22Rv1 (cell line): ENCODE measurements at regions not wholly inside any gene's neighbourhood (a gene's known extent, or its start where the extent isn't known, plus 50 kb on each side); places are given as distances from the start of the nearest gene placed in this dataset.

ENCODE experiments used
- H3K27ac ChIP-seq: fragments of 450-650 bp; 2 replicates; pipeline ENCODE4 v1.5.1; 2017
- ZFX ChIP-seq: fragments of 450-650 bp; IDR thresholded peaks from 2 replicates; pipeline ENCODE4 v1.6.1; 2017; ENCODE audit warnings: antibody characterized with exemption, borderline replicate concordance
- TF ChIP-seq, protein P1 (sequence below): fragments of 450-650 bp; IDR thresholded peaks from 2 replicates; pipeline ENCODE4 v1.5.1; 2017; ENCODE audit warnings: mild to moderate bottlenecking

DNA sequence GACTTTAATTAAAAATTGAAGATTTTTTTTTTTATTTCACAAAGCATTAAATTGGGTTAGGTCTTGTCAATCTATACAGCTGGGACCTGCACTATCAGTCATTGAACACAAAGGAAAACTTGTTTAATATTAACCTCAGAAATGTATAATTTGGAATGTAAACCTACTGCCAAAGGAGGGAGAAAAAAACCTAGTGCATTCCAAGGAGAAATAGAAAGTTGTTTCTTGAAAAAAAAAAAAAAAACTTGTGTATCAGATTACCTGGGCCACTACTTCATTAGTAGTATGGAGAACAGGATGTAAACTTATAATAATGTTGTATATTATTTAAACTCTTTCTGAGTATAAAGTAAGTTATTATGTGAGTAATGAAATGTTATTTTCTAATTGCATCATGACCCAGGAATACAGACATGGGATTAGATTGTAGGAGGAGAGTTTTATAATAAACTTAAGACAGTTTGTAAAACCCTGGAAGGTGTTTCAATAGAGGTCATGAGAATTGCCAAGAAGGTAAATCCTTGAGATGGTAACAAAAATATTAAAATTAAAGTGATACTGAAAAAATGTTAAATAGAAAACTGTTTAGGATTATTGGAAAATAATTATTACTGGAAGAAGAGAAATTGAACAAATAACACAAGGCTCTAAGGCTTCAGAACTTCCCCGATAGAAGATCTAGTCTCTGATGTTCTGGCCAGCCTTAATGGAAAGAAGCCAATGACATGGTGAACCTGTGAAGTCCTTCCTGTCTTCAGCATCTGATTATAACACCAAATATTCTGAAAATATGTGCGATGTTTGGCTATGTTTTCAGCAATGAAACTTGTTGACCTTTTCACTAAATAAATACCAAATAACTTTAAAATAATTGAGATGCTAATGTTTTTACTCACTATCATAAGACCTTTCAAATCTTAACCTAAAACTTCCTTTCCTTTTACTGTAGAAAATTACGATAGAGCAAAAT lies 412.8 kb upstream of the LYPLAL1 start:
- H3K27ac ChIP-seq, result no peak overlapping the region
- no peak for TF ChIP-seq ZFX
- TF ChIP-seq, protein P1, sequence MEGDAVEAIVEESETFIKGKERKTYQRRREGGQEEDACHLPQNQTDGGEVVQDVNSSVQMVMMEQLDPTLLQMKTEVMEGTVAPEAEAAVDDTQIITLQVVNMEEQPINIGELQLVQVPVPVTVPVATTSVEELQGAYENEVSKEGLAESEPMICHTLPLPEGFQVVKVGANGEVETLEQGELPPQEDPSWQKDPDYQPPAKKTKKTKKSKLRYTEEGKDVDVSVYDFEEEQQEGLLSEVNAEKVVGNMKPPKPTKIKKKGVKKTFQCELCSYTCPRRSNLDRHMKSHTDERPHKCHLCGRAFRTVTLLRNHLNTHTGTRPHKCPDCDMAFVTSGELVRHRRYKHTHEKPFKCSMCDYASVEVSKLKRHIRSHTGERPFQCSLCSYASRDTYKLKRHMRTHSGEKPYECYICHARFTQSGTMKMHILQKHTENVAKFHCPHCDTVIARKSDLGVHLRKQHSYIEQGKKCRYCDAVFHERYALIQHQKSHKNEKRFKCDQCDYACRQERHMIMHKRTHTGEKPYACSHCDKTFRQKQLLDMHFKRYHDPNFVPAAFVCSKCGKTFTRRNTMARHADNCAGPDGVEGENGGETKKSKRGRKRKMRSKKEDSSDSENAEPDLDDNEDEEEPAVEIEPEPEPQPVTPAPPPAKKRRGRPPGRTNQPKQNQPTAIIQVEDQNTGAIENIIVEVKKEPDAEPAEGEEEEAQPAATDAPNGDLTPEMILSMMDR, result no peak

DNA sequence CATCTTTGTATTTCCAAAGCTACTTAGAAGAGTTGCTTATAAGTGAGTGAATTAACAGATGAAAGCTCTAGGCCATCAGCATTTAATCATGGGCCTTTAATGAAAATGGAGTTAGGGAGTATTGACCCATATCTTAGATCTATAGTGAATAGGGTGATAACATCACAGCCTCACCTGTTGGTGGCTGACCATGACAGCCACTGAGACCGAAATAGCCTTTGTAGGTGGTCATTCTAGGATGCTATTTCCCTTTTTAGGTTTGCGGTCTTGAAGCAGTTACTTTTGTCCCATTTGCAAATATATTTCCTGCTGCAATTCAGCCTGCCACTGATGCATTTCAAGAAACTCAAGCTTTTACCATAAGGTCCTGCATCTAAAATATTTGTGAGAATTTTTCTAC lies 410.1 kb upstream of the LYPLAL1 start:
- H3K27ac ChIP-seq, result no peak overlapping the region
- no peak for TF ChIP-seq ZFX
- TF ChIP-seq, protein P1, result no peak

DNA sequence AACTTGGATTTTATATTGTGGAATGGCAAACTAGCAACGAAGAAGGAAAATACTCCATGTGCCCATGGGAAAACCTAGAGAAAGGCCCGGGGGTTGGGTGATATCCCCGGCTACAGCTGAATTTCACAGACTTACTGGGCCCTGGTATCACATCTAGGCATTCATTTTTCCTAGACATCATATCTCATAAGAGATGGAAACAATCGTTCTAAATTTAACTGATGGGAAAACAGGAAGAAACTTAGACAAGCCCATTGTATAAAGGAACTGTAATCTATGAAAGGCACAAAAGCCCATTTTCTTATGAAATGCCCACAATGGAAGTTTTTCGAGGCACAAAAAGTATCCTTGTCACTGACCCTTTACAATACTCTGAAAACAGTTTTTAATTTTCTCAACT lies 407.9 kb upstream of the LYPLAL1 start:
- no peak for TF ChIP-seq ZFX
- H3K27ac ChIP-seq, result no peak overlapping the region

DNA sequence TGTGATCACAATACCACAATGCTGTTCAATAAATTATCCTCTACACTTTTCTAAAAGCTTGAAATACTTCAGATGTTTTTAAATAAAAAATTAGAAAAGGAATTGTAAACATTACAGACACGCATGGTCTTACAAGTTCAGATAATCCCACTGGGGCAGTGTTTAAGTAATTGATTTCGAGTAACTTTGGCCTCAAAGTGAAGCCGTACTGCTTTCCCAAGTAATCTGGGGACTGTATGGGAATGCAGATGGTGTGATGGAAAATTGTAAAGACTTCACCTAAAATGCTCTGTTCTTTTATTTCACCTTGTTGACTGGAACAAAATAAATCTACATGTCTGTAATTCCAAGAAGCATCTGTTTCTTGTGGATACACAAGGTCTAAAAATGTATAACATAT lies 401.7 kb upstream of the LYPLAL1 start:
- no peak for TF ChIP-seq ZFX
- TF ChIP-seq, protein P1, result no peak
- no peak overlapping the region for H3K27ac ChIP-seq

DNA sequence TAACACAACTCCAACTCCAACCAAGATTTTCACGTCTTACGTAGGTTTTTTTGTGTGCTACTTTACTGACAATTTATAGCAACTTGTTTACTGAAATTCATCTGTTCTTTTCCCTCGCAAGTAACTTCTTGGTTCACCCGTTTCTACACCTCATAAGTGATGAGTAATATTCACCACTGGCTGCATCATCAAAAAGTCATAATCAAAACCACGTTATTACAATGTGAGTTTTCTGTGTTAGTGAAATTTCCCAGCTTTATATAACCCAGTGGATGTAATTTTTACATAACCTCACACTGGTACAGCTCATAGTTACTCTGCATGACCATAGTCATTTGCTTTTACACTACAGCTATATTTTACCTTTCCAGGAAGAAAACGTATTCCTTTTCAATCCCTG lies 401.1 kb upstream of the LYPLAL1 start:
- no peak for TF ChIP-seq ZFX
- TF ChIP-seq, protein P1, result no peak

DNA sequence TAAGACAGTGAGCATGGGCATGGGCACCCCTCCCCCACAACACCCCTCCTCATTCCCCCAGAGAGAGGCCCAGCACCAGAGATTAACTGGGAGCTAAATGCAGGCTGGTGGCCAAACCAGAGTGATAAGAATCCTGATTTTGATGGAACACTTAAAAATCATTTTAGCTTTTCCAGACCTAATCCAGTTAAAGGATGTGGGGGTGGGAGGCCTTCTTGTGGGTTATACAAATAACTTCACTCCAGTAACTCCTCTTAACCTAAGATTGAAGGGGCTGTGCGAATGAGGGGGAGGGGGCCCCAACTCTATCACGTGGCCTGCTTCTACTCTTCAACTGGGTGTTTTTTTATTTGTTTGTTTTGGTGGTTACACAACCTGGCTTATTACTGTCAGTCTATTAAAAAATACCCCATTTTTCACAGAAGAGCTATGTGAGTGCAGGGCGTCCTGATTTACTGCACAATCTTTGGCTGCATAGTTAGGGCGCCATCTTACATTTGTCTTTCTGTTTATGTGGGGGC lies 398.1 kb upstream of the LYPLAL1 start:
- no peak overlapping the region for H3K27ac ChIP-seq
- TF ChIP-seq, protein P1, result no peak
- TF ChIP-seq ZFX, result no peak

More for the DNA sequence above, 401.1 kb upstream of the LYPLAL1 start:
- no peak overlapping the region for H3K27ac ChIP-seq

DNA sequence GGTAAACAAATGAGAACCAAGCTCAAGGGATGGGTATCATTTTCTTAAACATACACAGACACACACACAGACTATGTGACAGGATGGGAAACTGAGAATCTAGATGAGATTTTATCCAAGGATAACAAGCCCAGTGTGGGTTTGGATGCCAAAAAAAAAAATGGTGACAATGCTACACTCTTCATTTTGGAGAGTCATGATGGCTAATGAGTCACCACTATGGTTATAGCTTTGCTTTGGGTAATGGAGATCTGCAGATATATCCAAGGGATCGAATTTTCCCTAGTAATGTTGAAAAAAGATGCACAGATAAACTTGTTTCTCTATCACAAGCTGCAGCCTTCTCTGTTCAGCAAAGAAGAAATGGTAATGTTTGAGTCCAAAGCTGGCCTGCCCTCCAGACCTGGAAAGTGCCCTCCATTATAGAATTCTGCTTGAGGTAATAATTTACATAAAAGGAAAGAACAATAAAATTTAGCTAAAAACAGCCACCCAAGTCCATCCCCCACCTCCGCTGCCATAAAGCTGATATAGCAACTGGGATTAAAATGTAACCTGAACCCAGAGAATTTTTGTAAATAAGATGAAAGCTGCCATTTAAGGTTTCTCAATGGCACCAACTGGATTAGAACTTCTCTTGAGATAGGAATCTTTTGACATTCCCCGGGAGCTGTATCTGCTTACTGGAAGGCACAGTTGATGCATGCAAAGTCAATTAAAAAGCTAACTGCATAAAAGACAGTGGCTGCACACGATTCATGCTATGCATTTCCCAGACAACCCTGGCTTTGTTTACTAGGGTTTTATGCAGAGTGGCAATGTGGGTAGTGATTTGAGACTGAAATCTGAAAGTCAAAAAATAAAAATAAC lies 395.2 kb upstream of the LYPLAL1 start:
- TF ChIP-seq, protein P1, result no peak
- no peak for TF ChIP-seq ZFX
- H3K27ac ChIP-seq, result no peak overlapping the region
